ENCODE measurements at regions not wholly inside any gene's neighbourhood (a gene's known extent, or its start where the extent isn't known, plus 50 kb on each side); places are given as distances from the start of the nearest gene placed in this dataset.

DNA sequence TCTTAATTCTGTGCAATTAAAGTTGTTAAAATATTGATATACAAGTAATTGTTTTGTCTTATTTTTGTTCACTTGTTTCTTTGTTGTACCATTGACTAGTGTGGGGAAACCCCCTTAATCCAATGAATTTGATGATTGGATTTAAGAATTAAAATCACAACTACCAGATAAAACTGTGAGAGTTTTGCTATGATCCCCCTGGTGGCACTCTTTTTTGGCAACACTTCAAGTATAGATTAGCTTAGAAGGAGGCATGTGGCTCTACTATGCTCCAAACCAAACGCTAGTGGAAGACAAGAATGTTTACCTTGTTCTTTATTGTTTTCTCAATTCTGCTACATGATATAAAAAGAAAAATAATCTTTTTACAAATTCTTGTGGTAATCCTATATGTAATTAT lies 477.8 kb upstream of the ETAA1 start:
- no peak overlapping the region for H4K8ac ChIP-seq (ENCODE audit: low read length)
- H2BK120ac ChIP-seq (ENCODE audit: low read depth, low read length) = no peak overlapping the region
- H2AK5ac ChIP-seq (ENCODE audit: low read length, severe bottlenecking) = no peak overlapping the region
- H3K4me3 ChIP-seq (ENCODE audit: insufficient read depth in 1 of 2, low read depth in 1 of 2, low read length in 2 of 2) = no peak overlapping the region
- no peaks in the 10 kb centered on the region for H3K9me3 ChIP-seq (ENCODE audit: control insufficient read depth, low read length)
- no peak overlapping the region for H2BK12ac ChIP-seq (ENCODE audit: low read length in 2 of 2)
- no peak overlapping the region for H3K18ac ChIP-seq (ENCODE audit: low read depth in 1 of 2, low read length in 2 of 2)
- no peaks in the 10 kb centered on the region for H3K79me1 ChIP-seq (replicated peaks; ENCODE audit: low read length, poor library complexity, severe bottlenecking)
- no peak overlapping the region for H3K27ac ChIP-seq (ENCODE audit: low read length, poor library complexity, severe bottlenecking)
- no peak for DNase-seq
- H2BK15ac ChIP-seq (ENCODE audit: low read depth, poor library complexity, severe bottlenecking) = no peak overlapping the region
- H3K4ac ChIP-seq (ENCODE audit: low read depth in 1 of 2, low read length in 2 of 2) = no peak overlapping the region
- H2AFZ ChIP-seq (ENCODE audit: low read depth, low read length) = no peak overlapping the region
- H3K4me1 ChIP-seq (ENCODE audit: control insufficient read depth, insufficient read depth, low read depth, low read length) = no peaks in the 10 kb centered on the region
- H3K27me3 ChIP-seq (ENCODE audit: control insufficient read depth in 1 of 2, insufficient read depth in 1 of 2, low read length in 2 of 2) = no peaks in the 10 kb centered on the region
- H3K4me2 ChIP-seq (ENCODE audit: low read length, poor library complexity, severe bottlenecking) = no peak overlapping the region
- no CpG with 5 or more reads among the region's 1 CpG for WGBS
- H3K36me3 ChIP-seq (ENCODE audit: control insufficient read depth in 1 of 2, insufficient read depth in 2 of 2, low read depth in 1 of 2, low read length in 2 of 2) = no peaks in the 10 kb centered on the region
- no peak overlapping the region for H3K14ac ChIP-seq (ENCODE audit: low read length in 2 of 2)
- no peak overlapping the region for H3K23ac ChIP-seq (ENCODE audit: low read length in 2 of 2)
- H3K9ac ChIP-seq (ENCODE audit: low read length) = no peak overlapping the region
- H2BK5ac ChIP-seq (ENCODE audit: low read depth, low read length, poor library complexity, severe bottlenecking) = no peak overlapping the region
- no peak overlapping the region for H4K91ac ChIP-seq (ENCODE audit: low read length)

DNA sequence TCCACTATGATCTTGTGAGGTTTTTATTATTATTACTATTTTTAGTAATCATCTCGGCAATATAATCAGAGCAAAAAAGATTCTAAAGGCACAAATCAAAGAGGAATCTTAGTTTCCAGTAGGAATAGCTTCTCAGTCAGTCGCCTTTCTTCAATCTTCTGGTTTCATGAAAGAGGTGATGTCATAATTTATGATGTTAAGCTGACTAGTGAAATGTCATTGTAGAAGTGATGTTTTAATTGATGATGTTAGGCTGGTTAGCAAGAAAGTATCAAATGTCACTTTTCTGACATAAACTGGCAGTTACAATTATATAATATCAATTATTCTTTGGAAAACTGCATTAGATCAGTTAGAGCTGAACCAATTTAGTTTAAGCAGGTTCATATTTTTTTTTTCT lies 476.7 kb upstream of the ETAA1 start:
- no peak overlapping the region for H3K4ac ChIP-seq (ENCODE audit: low read depth in 1 of 2, low read length in 2 of 2)
- H2BK120ac ChIP-seq (ENCODE audit: low read depth, low read length) = no peak overlapping the region
- no peak overlapping the region for H2BK15ac ChIP-seq (ENCODE audit: low read depth, poor library complexity, severe bottlenecking)
- WGBS = 95% methylated on average over 2 of the region's 2 CpGs
- H3K27me3 ChIP-seq (ENCODE audit: control insufficient read depth in 1 of 2, insufficient read depth in 1 of 2, low read length in 2 of 2) = no peaks in the 10 kb centered on the region
- no peak overlapping the region for H3K18ac ChIP-seq (ENCODE audit: low read depth in 1 of 2, low read length in 2 of 2)
- H2AK5ac ChIP-seq (ENCODE audit: low read length, severe bottlenecking) = no peak overlapping the region
- no peak overlapping the region for H4K8ac ChIP-seq (ENCODE audit: low read length)
- H2BK5ac ChIP-seq (ENCODE audit: low read depth, low read length, poor library complexity, severe bottlenecking) = no peak overlapping the region
- no peak overlapping the region for H3K4me2 ChIP-seq (ENCODE audit: low read length, poor library complexity, severe bottlenecking)
- no peak overlapping the region for H3K27ac ChIP-seq (ENCODE audit: low read length, poor library complexity, severe bottlenecking)
- no peak overlapping the region for H3K9ac ChIP-seq (ENCODE audit: low read length)
- H3K4me1 ChIP-seq (ENCODE audit: control insufficient read depth, insufficient read depth, low read depth, low read length) = no peaks in the 10 kb centered on the region
- no peaks in the 10 kb centered on the region for H3K9me3 ChIP-seq (ENCODE audit: control insufficient read depth, low read length)
- no peak overlapping the region for H3K4me3 ChIP-seq (ENCODE audit: insufficient read depth in 1 of 2, low read depth in 1 of 2, low read length in 2 of 2)
- no peaks in the 10 kb centered on the region for H3K79me1 ChIP-seq (replicated peaks; ENCODE audit: low read length, poor library complexity, severe bottlenecking)
- H3K23ac ChIP-seq (ENCODE audit: low read length in 2 of 2) = no peak overlapping the region
- H2BK12ac ChIP-seq (ENCODE audit: low read length in 2 of 2) = no peak overlapping the region
- no peak for DNase-seq
- H2AFZ ChIP-seq (ENCODE audit: low read depth, low read length) = no peak overlapping the region
- no peak overlapping the region for H3K14ac ChIP-seq (ENCODE audit: low read length in 2 of 2)
- no peak overlapping the region for H4K91ac ChIP-seq (ENCODE audit: low read length)
- H3K36me3 ChIP-seq (ENCODE audit: control insufficient read depth in 1 of 2, insufficient read depth in 2 of 2, low read depth in 1 of 2, low read length in 2 of 2) = no peaks in the 10 kb centered on the region

DNA sequence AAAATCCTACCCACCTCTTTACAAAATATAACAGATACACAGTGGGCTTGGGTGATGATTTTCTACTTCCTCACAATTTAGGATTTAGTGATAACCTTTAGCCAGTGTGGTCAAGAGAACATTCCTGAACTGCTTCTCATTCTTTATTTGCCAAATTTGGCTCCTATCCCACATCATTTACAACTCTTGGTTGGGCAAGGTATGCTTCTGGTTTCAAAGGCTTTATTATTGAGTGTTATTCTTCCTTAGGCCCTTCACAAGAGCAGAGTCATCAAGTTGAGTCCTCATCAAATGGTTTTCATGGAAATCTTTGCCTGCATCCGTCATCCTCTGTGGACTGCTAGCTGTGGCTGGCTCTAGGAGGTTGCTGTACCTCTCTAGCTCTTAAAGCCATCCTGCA lies 472.0 kb upstream of the ETAA1 start:
- Histone ChIP-seq H2BK5ac (ENCODE audit: low read depth, low read length, poor library complexity, severe bottlenecking) (no peak overlapping the region), H3K18ac (ENCODE audit: low read depth in 1 of 2, low read length in 2 of 2) (no peak overlapping the region), H2BK15ac (ENCODE audit: low read depth, poor library complexity, severe bottlenecking) (no peak overlapping the region), H2AFZ (ENCODE audit: low read depth, low read length) (no peak overlapping the region), H3K4me2 (ENCODE audit: low read length, poor library complexity, severe bottlenecking) (no peak overlapping the region), H3K36me3 (ENCODE audit: control insufficient read depth in 1 of 2, insufficient read depth in 2 of 2, low read depth in 1 of 2, low read length in 2 of 2) (no peaks in the 10 kb centered on the region), H3K27me3 (ENCODE audit: control insufficient read depth in 1 of 2, insufficient read depth in 1 of 2, low read length in 2 of 2) (no peaks in the 10 kb centered on the region), H2AK5ac (ENCODE audit: low read length, severe bottlenecking) (no peak overlapping the region), H3K23ac (ENCODE audit: low read length in 2 of 2) (no peak overlapping the region), H3K9me3 (ENCODE audit: control insufficient read depth, low read length) (no peaks in the 10 kb centered on the region), H3K27ac (ENCODE audit: low read length, poor library complexity, severe bottlenecking) (no peak overlapping the region), H2BK12ac (ENCODE audit: low read length in 2 of 2) (no peak overlapping the region), H4K91ac (ENCODE audit: low read length) (no peak overlapping the region), H3K9ac (ENCODE audit: low read length) (no peak overlapping the region), H3K4me3 (ENCODE audit: insufficient read depth in 1 of 2, low read depth in 1 of 2, low read length in 2 of 2) (no peak overlapping the region), H2BK120ac (ENCODE audit: low read depth, low read length) (no peak overlapping the region), H3K14ac (ENCODE audit: low read length in 2 of 2) (no peak overlapping the region), H3K4me1 (ENCODE audit: control insufficient read depth, insufficient read depth, low read depth, low read length) (no peaks in the 10 kb centered on the region), H3K79me1 (replicated peaks; ENCODE audit: low read length, poor library complexity, severe bottlenecking) (no peaks in the 10 kb centered on the region), H3K4ac (ENCODE audit: low read depth in 1 of 2, low read length in 2 of 2) (no peak overlapping the region), H4K8ac (ENCODE audit: low read length) (no peak overlapping the region)
- DNase-seq = no peak
- 46% methylated on average over 1 of the region's 1 CpG for WGBS

DNA sequence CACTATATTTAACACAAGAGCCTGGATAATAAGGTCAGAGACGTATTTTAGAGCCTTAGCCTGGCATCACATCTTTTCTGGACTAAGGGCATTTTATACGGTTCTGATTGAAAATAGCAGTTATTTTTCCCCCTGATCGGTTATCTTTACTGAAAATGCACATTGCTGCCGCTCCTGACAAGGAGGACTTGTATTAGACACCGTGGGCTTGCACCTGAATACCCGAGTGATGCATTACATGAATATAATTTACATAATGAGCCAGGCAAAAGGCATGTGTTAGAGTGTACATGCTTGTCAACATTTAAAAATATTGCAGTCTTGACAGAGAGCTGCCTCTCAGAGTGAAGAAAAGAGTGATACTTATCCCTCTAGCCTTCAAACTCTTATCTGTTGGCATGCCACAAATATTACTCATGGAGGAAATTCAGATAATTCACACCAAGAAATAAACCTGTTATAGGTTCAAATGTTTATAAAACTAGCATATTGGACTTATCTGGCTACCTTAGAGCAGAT lies 470.5 kb upstream of the ETAA1 start:
- H2BK120ac ChIP-seq (ENCODE audit: low read depth, low read length) = no peak overlapping the region
- H2BK5ac ChIP-seq (ENCODE audit: low read depth, low read length, poor library complexity, severe bottlenecking) = no peak overlapping the region
- H3K18ac ChIP-seq (ENCODE audit: low read depth in 1 of 2, low read length in 2 of 2) = no peak overlapping the region
- WGBS = 83% methylated on average over 5 of the region's 6 CpGs
- no peak overlapping the region for H3K27ac ChIP-seq (ENCODE audit: low read length, poor library complexity, severe bottlenecking)
- H3K4me3 ChIP-seq (ENCODE audit: insufficient read depth in 1 of 2, low read depth in 1 of 2, low read length in 2 of 2) = no peak overlapping the region
- H2AK5ac ChIP-seq (ENCODE audit: low read length, severe bottlenecking) = no peak overlapping the region
- no peak overlapping the region for H3K23ac ChIP-seq (ENCODE audit: low read length in 2 of 2)
- no peaks in the 10 kb centered on the region for H3K79me1 ChIP-seq (replicated peaks; ENCODE audit: low read length, poor library complexity, severe bottlenecking)
- H2BK15ac ChIP-seq (ENCODE audit: low read depth, poor library complexity, severe bottlenecking) = no peak overlapping the region
- H2BK12ac ChIP-seq (ENCODE audit: low read length in 2 of 2) = no peak overlapping the region
- H3K9me3 ChIP-seq (ENCODE audit: control insufficient read depth, low read length) = no peaks in the 10 kb centered on the region
- no peak overlapping the region for H3K4ac ChIP-seq (ENCODE audit: low read depth in 1 of 2, low read length in 2 of 2)
- H3K14ac ChIP-seq (ENCODE audit: low read length in 2 of 2) = no peak overlapping the region
- H3K36me3 ChIP-seq (ENCODE audit: control insufficient read depth in 1 of 2, insufficient read depth in 2 of 2, low read depth in 1 of 2, low read length in 2 of 2) = no peaks in the 10 kb centered on the region
- no peak overlapping the region for H2AFZ ChIP-seq (ENCODE audit: low read depth, low read length)
- H3K27me3 ChIP-seq (ENCODE audit: control insufficient read depth in 1 of 2, insufficient read depth in 1 of 2, low read length in 2 of 2) = no peaks in the 10 kb centered on the region
- no peak overlapping the region for H3K9ac ChIP-seq (ENCODE audit: low read length)
- no peak overlapping the region for H4K91ac ChIP-seq (ENCODE audit: low read length)
- H4K8ac ChIP-seq (ENCODE audit: low read length) = no peak overlapping the region
- no peak overlapping the region for H3K4me2 ChIP-seq (ENCODE audit: low read length, poor library complexity, severe bottlenecking)
- no peak for DNase-seq
- no peaks in the 10 kb centered on the region for H3K4me1 ChIP-seq (ENCODE audit: control insufficient read depth, insufficient read depth, low read depth, low read length)

Data from mesenchymal stem cell (in vitro differentiated cells and primary cell).